ENCODE measurements at regions not wholly inside any gene's neighbourhood (a gene's known extent, or its start where the extent isn't known, plus 50 kb on each side); places are given as distances from the start of the nearest gene placed in this dataset.
"Not testable (repeated sequence)": the region's sequence is repeated elsewhere in the genome, so short reads cannot be mapped to it uniquely, and the experiment has no call there.

- DNase-seq: no peak
Measured at GRCh38 chrX:40530509-40530908, 50.3 kb upstream of the ATP6AP2 start.

GRCh38 chrX:40527543-40527942 lies 53.2 kb upstream of the ATP6AP2 start:
- DNase-seq: no peak

GRCh38 chrX:40526412-40526811 lies 54.4 kb upstream of the ATP6AP2 start:
- no peak for DNase-seq

GRCh38 chrX:40525901-40526300 lies 54.9 kb upstream of the ATP6AP2 start:
- not testable (repeated sequence) for DNase-seq

DNA sequence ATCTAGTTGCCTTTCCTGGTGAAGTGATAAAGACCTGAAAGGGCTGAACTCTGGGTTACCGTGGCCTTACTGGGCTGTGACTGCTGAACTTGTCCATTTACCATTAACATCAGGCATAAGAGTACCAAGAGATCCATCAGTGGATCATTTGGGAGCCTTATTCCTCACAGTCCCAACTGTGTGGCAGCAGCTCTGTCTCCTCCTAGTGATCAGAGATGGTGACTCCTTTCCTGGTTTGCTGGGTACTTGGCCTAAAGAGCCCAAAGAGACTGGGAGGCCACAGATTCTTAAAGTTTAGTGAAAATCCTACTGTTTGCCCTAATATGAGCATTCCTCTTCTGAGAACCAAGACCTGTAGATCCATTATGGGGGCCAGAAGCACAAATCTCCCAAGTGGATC lies 56.3 kb upstream of the ATP6AP2 start:
- DNase-seq: no peak

GRCh38 chrX:40523852-40524251 lies 56.9 kb upstream of the ATP6AP2 start:
- no peak for DNase-seq

DNA sequence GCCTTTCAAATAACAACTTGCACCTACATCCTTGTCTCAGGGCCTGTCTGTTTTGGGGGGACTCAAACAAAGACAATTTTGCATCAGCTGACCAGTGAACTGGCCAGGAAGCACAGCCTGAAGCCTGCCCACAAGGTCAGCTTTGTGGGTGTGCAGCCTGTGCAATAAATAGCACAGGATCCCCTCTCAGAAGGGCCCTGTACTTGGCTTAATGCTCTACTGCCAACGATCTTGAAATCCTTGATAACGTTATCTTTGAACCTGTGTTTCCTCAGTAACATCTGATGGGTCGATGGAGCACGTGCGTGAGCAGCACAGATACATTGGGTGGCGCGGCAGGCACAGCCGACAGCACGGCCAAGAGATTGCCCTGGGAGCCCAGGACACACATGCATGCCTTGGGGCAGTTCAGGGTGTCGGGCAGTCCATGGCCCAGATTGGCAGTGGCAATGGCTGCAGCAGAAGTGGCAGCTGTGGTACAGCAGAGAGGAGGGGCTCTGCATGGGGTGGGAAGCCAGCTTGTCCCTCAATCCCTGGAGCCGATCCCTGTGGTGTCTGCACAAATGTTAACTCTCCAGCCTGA lies 58.8 kb upstream of the ATP6AP2 start:
- no peak for DNase-seq

DNA sequence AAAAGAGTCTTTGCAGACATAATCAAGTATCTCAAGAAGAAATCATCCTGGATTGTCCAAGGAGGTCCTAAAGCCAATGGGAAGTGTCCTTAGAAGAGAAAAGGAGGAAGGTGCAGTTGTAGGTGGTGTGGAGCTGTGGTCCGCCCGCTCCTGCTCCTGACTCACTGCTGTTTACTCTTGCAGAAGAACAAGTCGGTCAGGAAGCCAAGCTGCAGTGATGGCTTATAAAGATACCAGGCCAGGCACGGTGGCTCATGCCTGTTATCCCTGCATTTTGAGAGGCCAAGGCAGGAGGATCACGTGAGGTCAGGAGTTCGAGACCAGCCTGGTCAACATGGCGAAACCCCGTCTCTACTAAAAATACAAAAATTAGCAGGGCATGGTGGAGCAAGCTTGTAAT lies 66.4 kb upstream of the ATP6AP2 start:
- no peak for DNase-seq

DNA sequence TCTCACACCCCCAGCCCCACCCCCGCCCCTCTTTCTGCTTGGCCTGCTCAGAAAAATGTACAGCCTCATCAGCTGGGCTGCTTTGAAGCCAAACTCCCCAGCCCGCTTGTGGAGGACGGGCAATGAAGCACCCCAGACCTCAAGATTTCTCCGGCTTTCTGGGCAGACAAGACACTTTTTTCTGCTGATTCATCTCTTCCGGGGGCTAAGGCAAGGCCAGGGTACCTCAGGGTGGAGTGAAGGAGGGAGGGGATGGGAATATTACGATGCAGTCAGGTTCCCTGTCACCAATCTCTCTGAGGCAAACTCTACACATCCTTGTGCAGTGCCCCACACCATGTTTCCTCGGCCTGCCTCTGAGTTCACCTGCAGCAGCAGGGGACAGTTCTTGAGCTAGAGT lies 66.9 kb upstream of the ATP6AP2 start:
- DNase-seq: no peak

DNA sequence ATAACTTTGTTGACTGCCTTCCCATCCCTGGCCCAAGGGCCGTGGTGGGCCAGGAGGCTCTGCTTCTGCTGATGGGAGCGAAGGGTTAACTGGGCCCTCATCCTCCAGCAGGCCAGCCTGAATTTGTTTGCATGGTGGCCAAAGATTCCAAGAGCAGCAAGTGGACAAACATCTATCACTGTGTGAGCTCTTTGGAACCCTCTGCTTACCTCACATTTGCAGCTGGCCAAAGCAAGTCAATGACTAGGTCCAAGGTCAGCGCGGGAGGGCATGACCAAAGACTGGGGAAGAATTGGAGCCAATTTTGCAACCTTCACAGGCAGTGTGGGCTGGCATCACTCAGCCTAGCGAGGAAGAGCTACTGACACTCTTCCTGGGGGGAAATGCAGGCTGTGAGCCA lies 67.8 kb upstream of the ATP6AP2 start:
- DNase-seq: no peak

- DNase-seq: no peak
Measured at GRCh38 chrX:40511258-40511657, 69.5 kb upstream of the ATP6AP2 start.

- no peak for DNase-seq
Measured at GRCh38 chrX:40508560-40508959, 72.2 kb upstream of the ATP6AP2 start.

- DNase-seq: no peak
Measured at GRCh38 chrX:40506201-40506985, 74.4 kb upstream of the ATP6AP2 start.

DNA sequence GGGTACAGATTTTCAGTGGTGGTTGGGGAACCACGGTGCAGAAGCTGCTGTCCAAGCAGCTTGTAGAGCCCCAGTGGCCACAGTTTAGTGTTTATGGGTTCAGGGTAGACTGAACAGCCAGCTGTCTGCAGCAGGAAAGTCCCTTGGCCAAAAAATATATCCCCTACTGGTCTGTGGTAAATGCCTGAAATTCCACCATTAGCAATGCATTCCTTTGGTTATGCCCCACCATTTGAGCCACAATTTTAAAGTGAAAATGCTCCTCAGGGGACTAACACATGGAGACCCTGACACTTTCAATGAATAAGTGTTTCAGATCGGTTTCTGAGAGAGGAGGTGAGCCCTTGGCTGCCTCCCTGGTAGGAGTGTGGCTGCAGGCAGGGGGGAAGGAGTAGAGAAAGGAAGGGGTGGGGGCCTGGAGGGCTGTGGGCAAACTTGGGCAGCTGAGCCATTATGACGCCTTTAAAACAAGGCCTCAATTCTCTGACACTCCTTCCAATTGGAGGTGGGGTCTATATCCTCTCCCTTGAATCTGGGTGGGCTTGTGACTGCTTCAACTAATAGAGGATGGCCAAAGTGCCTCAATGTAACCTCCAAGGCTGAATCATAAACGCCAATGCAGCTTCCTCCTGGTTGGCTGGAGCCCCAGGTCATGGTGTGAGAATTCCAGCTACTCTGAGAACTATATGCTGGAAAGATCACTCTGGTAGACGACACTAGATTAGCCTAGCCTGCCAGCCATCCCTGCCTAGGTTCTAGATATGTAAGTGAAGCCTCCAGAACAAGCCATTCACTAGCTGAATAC lies 75.8 kb upstream of the ATP6AP2 start:
- DNase-seq: no peak

GRCh38 chrX:40503094-40503493 lies 77.7 kb upstream of the ATP6AP2 start:
- DNase-seq: no peak

GRCh38 chrX:40502688-40503087 lies 78.1 kb upstream of the ATP6AP2 start:
- no peak for DNase-seq

GRCh38 chrX:40501164-40501855 lies 79.5 kb upstream of the ATP6AP2 start:
- DNase-seq: no peak

DNA sequence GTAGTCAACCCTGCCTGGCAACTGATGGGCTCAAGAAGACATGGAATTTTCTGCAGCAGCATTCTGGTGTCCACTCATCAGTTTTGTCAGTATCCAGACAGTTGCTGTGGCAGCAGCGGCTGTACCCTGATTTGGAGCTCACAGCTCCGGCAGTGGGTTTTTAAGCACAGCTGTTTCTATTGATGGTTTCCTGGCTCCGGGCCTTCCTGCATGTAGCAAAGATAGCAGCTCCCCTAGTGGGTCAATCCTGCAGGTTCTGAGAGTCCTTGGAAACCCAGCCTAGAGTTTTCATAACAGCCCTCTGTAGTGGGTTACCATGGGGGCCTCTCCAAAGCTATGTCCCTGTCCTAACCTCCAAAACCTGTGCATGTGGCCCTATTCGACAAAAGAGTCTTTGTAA lies 84.0 kb upstream of the ATP6AP2 start:
- DNase-seq: no peak

- no peak for DNase-seq
Measured at GRCh38 chrX:40495659-40496058, 85.1 kb upstream of the ATP6AP2 start.

GRCh38 chrX:40494005-40494404 lies 86.8 kb upstream of the ATP6AP2 start:
- no peak for DNase-seq

GRCh38 chrX:40488296-40488695 lies 92.5 kb upstream of the ATP6AP2 start:
- no peak for DNase-seq

DNA sequence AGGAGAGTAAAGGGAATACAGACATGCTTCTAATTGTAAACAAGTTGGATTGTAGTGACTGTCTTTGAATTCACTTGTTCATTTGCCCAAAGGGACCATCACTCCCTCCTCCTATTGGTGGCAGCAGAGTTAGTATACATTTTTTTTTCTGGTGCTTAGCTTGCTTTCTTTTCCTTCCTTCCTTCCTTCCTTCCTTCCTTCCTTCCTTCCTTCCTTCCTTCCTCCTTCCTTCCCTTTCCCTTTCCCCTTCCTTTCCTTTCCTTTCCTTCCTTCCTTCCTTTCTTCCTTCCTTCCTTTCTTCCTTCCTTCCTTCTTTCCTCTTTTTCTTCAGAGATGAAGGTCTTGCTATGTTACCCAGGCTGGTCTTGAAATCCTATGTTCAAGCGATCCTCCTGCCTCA lies 94.8 kb upstream of the ATP6AP2 start:
- DNase-seq: no peak

- no peak for DNase-seq
Measured at GRCh38 chrX:40485102-40485826, 95.5 kb upstream of the ATP6AP2 start.

All from CD4-positive, alpha-beta T cell treated with Interleukin-6 for 4 hours (primary cell).